ENCODE measurements at regions not wholly inside any gene's neighbourhood (a gene's known extent, or its start where the extent isn't known, plus 50 kb on each side); places are given as distances from the start of the nearest gene placed in this dataset.

- TF ChIP-seq, protein P1, sequence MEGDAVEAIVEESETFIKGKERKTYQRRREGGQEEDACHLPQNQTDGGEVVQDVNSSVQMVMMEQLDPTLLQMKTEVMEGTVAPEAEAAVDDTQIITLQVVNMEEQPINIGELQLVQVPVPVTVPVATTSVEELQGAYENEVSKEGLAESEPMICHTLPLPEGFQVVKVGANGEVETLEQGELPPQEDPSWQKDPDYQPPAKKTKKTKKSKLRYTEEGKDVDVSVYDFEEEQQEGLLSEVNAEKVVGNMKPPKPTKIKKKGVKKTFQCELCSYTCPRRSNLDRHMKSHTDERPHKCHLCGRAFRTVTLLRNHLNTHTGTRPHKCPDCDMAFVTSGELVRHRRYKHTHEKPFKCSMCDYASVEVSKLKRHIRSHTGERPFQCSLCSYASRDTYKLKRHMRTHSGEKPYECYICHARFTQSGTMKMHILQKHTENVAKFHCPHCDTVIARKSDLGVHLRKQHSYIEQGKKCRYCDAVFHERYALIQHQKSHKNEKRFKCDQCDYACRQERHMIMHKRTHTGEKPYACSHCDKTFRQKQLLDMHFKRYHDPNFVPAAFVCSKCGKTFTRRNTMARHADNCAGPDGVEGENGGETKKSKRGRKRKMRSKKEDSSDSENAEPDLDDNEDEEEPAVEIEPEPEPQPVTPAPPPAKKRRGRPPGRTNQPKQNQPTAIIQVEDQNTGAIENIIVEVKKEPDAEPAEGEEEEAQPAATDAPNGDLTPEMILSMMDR (IDR thresholded peaks at IDR 0.05; ENCODE audit: insufficient read depth, low read length), result no peak
- no peak for TF ChIP-seq POLR2AphosphoS5 (IDR thresholded peaks at IDR 0.05; ENCODE audit: low read depth)
- no peak for TF ChIP-seq REST (IDR thresholded peaks at IDR 0.05; ENCODE audit: insufficient replicate concordance, low read depth)
- no peak for TF ChIP-seq GABPA (IDR thresholded peaks at IDR 0.05; ENCODE audit: low read depth)
- no peak for TF ChIP-seq SPI1 (IDR thresholded peaks at IDR 0.05; ENCODE audit: borderline replicate concordance, low read depth)
Observed at GRCh38 chr5:23996525-23996924, 489.1 kb downstream of the PRDM9 start.

Data from HL-60 (cell line).